Spleen (tissue), 11 donors: ENCODE measurements at regions not wholly inside any gene's neighbourhood (a gene's known extent, or its start where the extent isn't known, plus 50 kb on each side); places are given as distances from the start of the nearest gene placed in this dataset.

Source experiments
- DNase-seq: peaks from one replicate; pipeline ENCODE4 v3.0.0-alpha.2; 2020
- H3K27ac ChIP-seq, 8 donors: fragments of 200-600 bp; sonication (generic) in 7 of 8; 1 replicate in 4 of 8; 2 replicates in 4 of 8; pipeline versions ENCODE4 v1.5.0 to v1.8.0; 2016 to 2021; ENCODE audit warnings: inconsistent platforms in 4 of 8, mild to moderate bottlenecking in 4 of 8, moderate library complexity in 1 of 8
- H3K27me3 ChIP-seq, 7 donors: fragments of 200-600 bp; sonication (generic) in 6 of 7; replicated peaks in 1 of 7; 1 replicate in 4 of 7; 2 replicates in 3 of 7; pipeline versions ENCODE4 v1.5.0 to v1.8.0; 2016 to 2021; ENCODE audit warnings: inconsistent platforms in 3 of 7, mild to moderate bottlenecking in 1 of 7
- H3K36me3 ChIP-seq, 6 donors: fragments of 200-600 bp; sonication (generic) in 5 of 6; 1 replicate in 4 of 6; 2 replicates in 2 of 6; pipeline versions ENCODE4 v1.5.0 to v1.8.0; 2016 to 2021; ENCODE audit warnings: inconsistent platforms in 2 of 6
- H3K4me1 ChIP-seq, 6 donors: fragments of 200-600 bp; sonication (generic) in 5 of 6; 1 replicate in 3 of 6; 2 replicates in 3 of 6; pipeline versions ENCODE4 v1.5.0 to v1.8.0; 2016 to 2021; ENCODE audit warnings: inconsistent platforms in 3 of 6
- H3K4me3 ChIP-seq, 8 donors: fragments of 200-600 bp; sonication (generic) in 7 of 8; 1 replicate in 4 of 8; 2 replicates in 4 of 8; pipeline versions ENCODE4 v1.5.0 to v1.8.0; 2016 to 2021; ENCODE audit warnings: inconsistent platforms in 4 of 8, mild to moderate bottlenecking in 4 of 8, moderate library complexity in 2 of 8
- H3K9me3 ChIP-seq, 8 donors: fragments of 200-600 bp; sonication (generic) in 7 of 8; 1 replicate in 4 of 8; 2 replicates in 4 of 8; pipeline versions ENCODE4 v1.5.0 to v1.8.0; 2016 to 2021; ENCODE audit warnings: inconsistent platforms in 4 of 8
- POLR2A ChIP-seq, 3 donors: fragments of 450-650 bp; IDR thresholded peaks; one replicate each; pipeline ENCODE4 v1.5.1; 2017; ENCODE audit warnings: antibody characterized with exemption in 3 of 3, mild to moderate bottlenecking in 1 of 3
- POLR2AphosphoS5 ChIP-seq, 3 donors: sonication (generic); formaldehyde crosslinking; IDR thresholded peaks; one replicate each; pipeline ENCODE4 v1.5.1; 2017; ENCODE audit warnings: antibody characterized with exemption in 3 of 3
- WGBS, 5 donors: extraction: QIAGEN DNeasy Blood & Tissue Kit in 3 of 5; methylation state at CpG; one replicate each; pipeline versions ENCODE4 v1.1.5 to v1.1.7; 2013 to 2018; 5-methylcytosine and 5-hydroxymethylcytosine counted together
- intact Hi-C: fragments of 100-400 bp; cut with DNase I; formaldehyde crosslinking; loops from one replicate; pipeline ENCODE4 v1.15.0; 2023; ENCODE audit warnings: low total_unique reads
- TF ChIP-seq, protein P1 (sequence below), 11 experiments: fragments of 200-600 bp in 7 of 11; fragments of 450-650 bp in 4 of 11; sonication (generic) in 4 of 11; IDR thresholded peaks in 8 of 11; conservative IDR thresholded peaks in 3 of 11; 1 replicate in 7 of 11; 2 replicates in 4 of 11; pipeline versions ENCODE4 v1.4.0 to v1.8.0; 2016 to 2021; ENCODE audit warnings: antibody characterized with exemption in 11 of 11, inconsistent platforms in 4 of 11, mild to moderate bottlenecking in 1 of 11
- donor health status: healthy with polysubstance abuse.
- donor health status: DM: no; HTN: no; CAD: no; lungs with moderate emphysema.
- donor health status: DM: no; HTN: no; CAD: no.
- donor health status: Bipolar disorder and iron deficiency.
- donor health status: healthy.
- donor health status: DM: no; HTN: no; CAD: no.
- donor health status: DM: yes; HTN: yes; CAD: no.

DNA sequence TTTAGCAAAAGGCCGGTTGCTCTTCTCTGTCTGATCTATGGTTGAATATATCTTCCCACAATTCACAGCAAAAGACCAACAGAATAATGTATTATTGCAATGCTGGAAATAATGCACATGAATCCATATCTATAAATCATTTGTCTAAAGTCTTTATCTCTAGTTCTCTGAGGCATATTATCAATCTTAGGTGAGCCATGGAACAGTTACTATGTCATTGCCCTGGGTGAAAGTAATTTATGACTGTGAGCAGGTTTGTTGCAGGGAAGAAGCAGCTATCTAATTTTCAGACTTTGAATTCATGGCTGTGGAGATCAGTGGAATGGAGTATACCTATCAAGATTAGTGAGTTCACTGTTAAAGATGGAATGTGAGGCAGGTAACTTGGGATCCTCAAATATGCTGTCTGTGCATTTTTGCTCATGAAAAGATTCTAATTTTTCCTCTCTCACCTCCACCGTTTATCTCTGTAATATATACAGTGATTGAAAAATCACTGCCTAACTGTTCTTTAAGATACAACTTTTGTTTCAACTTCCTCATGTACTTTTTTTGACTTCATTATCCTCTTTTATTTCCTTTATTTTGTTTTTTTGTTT, 256.8 kb upstream of the ARSJ start:
- whole genome bisulfite sequencing, 5 donors = 78 to 90% (median 88%) methylated on average over 2 of the region's 2 CpGs
- TF ChIP-seq POLR2AphosphoS5 (IDR thresholded peaks at IDR 0.05) = no peak
- no peak for TF ChIP-seq POLR2A (IDR thresholded peaks at IDR 0.05)
- TF ChIP-seq, protein P1, sequence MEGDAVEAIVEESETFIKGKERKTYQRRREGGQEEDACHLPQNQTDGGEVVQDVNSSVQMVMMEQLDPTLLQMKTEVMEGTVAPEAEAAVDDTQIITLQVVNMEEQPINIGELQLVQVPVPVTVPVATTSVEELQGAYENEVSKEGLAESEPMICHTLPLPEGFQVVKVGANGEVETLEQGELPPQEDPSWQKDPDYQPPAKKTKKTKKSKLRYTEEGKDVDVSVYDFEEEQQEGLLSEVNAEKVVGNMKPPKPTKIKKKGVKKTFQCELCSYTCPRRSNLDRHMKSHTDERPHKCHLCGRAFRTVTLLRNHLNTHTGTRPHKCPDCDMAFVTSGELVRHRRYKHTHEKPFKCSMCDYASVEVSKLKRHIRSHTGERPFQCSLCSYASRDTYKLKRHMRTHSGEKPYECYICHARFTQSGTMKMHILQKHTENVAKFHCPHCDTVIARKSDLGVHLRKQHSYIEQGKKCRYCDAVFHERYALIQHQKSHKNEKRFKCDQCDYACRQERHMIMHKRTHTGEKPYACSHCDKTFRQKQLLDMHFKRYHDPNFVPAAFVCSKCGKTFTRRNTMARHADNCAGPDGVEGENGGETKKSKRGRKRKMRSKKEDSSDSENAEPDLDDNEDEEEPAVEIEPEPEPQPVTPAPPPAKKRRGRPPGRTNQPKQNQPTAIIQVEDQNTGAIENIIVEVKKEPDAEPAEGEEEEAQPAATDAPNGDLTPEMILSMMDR (IDR thresholded peaks at IDR 0.05 in 8 of 11, conservative IDR thresholded peaks at IDR 0.05 in 3 of 11) = no peak

DNA sequence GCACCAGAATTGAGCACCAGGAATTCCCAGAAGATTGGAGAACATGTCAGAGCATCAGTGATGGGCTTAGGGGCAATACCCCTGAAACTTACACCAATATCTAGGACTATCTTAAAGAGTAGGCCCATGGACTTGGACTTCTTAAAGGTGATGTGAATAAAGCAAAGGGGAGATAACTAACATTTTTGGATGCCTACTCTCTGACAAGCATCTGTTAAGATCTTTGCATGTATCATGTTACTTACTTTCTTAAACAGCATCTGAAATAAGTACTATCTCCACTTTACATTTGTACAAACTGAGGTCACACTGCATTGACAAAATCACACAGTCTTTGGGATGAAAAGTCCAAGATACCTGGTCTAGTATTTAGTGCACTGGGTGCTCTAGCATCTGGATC, 258.6 kb upstream of the ARSJ start:
- Histone ChIP-seq H3K4me3 (no peak overlapping the region), H3K9me3 (no peaks in the 10 kb centered on the region), H3K27me3 (no peaks in the 10 kb centered on the region), H3K36me3 (no peaks in the 10 kb centered on the region), H3K27ac (no peak overlapping the region), H3K4me1 (no peaks in the 10 kb centered on the region)
- intact Hi-C loops = no loop called here
- no peak for DNase-seq
- TF ChIP-seq POLR2AphosphoS5 (IDR thresholded peaks at IDR 0.05) (no peak), POLR2A (IDR thresholded peaks at IDR 0.05) (no peak)
- TF ChIP-seq, protein P1 (IDR thresholded peaks at IDR 0.05 in 8 of 11, conservative IDR thresholded peaks at IDR 0.05 in 3 of 11) = no peak

More for the DNA sequence above, 256.8 kb upstream of the ARSJ start:
- H3K27me3 ChIP-seq = no peaks in the 10 kb centered on the region
- H3K4me1 ChIP-seq = no peaks in the 10 kb centered on the region
- H3K4me3 ChIP-seq = no peak overlapping the region
- no peak overlapping the region for H3K27ac ChIP-seq
- intact Hi-C loops = no loop called here
- DNase-seq = no peak
- H3K9me3 ChIP-seq = no peaks in the 10 kb centered on the region
- H3K36me3 ChIP-seq = no peaks in the 10 kb centered on the region

DNA sequence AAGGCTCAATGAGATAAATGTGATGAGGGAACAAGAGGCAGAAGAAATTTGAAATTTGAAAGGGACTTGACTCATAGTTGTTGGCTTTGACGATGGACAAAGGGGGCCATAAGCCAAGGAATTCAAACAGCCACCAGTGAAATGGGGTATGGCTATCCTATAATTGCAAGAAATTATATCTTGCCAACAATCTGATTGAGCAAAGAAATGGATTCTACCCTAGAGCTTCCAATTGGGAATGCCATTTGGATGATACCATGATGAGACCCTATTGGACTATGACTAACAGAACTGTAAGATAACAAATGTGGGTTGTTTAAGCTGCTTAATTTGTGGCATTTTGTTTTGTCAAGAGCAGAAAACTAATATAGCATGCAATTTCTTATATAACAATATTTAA, 270.1 kb upstream of the ARSJ start:
- DNase-seq = no peak
- TF ChIP-seq, protein P1 (IDR thresholded peaks at IDR 0.05 in 8 of 11, conservative IDR thresholded peaks at IDR 0.05 in 3 of 11) = no peak
- no peak for TF ChIP-seq POLR2A (IDR thresholded peaks at IDR 0.05)
- TF ChIP-seq POLR2AphosphoS5 (IDR thresholded peaks at IDR 0.05) = no peak
- Histone ChIP-seq H3K27ac (no peak overlapping the region), H3K9me3 (peaks cover 0 to 19% (median 0%) of the 10 kb centered on the region in 8 donors), H3K27me3 (no peaks in the 10 kb centered on the region), H3K36me3 (no peaks in the 10 kb centered on the region), H3K4me3 (no peak overlapping the region), H3K4me1 (no peaks in the 10 kb centered on the region)
- 87 to 96% (median 92%) methylated on average over 1 of the region's 1 CpG for WGBS, 5 donors
- intact Hi-C loops = no loop called here

DNA sequence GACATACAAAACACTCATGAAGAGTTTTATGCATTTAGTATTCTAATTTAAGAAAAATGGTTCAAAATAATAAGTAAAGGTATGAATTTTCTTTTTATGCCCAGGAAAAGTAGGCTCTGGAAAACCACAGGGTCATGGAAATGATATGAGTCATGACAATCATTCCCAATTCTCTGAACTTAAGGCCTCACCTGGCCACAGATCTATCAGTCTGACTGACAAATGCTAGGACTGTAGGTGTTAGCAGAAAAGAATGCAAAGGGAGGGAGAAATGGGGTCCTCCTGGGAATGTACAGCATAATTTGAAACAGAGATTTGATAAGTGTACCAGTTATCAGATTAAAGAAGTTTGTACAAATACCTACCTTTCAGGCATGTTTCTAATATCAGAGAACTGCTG, 270.5 kb upstream of the ARSJ start:
- Histone ChIP-seq H3K27ac (no peak overlapping the region), H3K4me3 (no peak overlapping the region), H3K36me3 (no peaks in the 10 kb centered on the region), H3K4me1 (no peaks in the 10 kb centered on the region), H3K27me3 (no peaks in the 10 kb centered on the region), H3K9me3 (peaks cover 0 to 19% (median 0%) of the 10 kb centered on the region in 8 donors)
- intact Hi-C loops = no loop called here
- TF ChIP-seq POLR2AphosphoS5 (IDR thresholded peaks at IDR 0.05) (no peak), POLR2A (IDR thresholded peaks at IDR 0.05) (no peak)
- TF ChIP-seq, protein P1 (IDR thresholded peaks at IDR 0.05 in 8 of 11, conservative IDR thresholded peaks at IDR 0.05 in 3 of 11) = no peak
- no peak for DNase-seq
